Thyroid gland (tissue), 4 donors: ENCODE measurements at regions not wholly inside any gene's neighbourhood (a gene's known extent, or its start where the extent isn't known, plus 50 kb on each side); places are given as distances from the start of the nearest gene placed in this dataset.

Experiments
- POLR2A ChIP-seq, 2 donors: fragments of 450-650 bp; IDR thresholded peaks; one replicate each; pipeline ENCODE4 v1.6.1; 2017; ENCODE audit warnings: antibody characterized with exemption in 2 of 2, mild to moderate bottlenecking in 2 of 2, moderate library complexity in 1 of 2
- TF ChIP-seq, protein P1 (sequence below), 6 experiments: fragments of 200-600 bp in 3 of 6; fragments of 450-650 bp in 3 of 6; sonication (generic) in 3 of 6; IDR thresholded peaks; one replicate each; pipeline ENCODE4 v1.5.1; 2016 to 2019; ENCODE audit warnings: antibody characterized with exemption in 6 of 6, mild to moderate bottlenecking in 2 of 6, inconsistent platforms in 1 of 6, moderate library complexity in 1 of 6

DNA sequence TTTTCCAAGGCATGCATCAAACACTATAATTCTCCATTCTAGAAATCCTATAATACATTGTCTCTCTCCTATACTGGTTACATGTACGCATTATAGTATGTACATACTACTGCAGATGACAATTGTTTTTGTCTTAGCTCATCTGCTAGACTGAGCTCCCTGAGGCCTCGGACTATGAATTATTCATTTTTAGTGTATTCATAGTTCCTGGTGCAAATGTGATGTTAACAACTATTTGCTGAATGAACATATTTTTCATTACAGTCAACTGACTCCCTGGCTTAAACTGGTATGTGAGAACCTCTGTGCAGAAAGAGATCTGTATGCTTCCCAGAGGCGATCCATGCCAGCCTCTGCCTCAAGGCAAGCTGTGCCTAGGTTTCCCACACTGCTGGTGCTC lies 91.8 kb upstream of the PARP11 start:
- TF ChIP-seq, protein P1, sequence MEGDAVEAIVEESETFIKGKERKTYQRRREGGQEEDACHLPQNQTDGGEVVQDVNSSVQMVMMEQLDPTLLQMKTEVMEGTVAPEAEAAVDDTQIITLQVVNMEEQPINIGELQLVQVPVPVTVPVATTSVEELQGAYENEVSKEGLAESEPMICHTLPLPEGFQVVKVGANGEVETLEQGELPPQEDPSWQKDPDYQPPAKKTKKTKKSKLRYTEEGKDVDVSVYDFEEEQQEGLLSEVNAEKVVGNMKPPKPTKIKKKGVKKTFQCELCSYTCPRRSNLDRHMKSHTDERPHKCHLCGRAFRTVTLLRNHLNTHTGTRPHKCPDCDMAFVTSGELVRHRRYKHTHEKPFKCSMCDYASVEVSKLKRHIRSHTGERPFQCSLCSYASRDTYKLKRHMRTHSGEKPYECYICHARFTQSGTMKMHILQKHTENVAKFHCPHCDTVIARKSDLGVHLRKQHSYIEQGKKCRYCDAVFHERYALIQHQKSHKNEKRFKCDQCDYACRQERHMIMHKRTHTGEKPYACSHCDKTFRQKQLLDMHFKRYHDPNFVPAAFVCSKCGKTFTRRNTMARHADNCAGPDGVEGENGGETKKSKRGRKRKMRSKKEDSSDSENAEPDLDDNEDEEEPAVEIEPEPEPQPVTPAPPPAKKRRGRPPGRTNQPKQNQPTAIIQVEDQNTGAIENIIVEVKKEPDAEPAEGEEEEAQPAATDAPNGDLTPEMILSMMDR (IDR thresholded peaks at IDR 0.05): no peak
- TF ChIP-seq POLR2A (IDR thresholded peaks at IDR 0.05): no peak
